Kidney (tissue), 13 donors: ENCODE measurements at regions not wholly inside any gene's neighbourhood (a gene's known extent, or its start where the extent isn't known, plus 50 kb on each side); places are given as distances from the start of the nearest gene placed in this dataset.

ENCODE experiments used
- DNase-seq, 5 donors: peaks; one replicate each; pipeline ENCODE4 v3.0.0-alpha.2; 2013 to 2020
- FAIRE-seq: peaks from 2 replicates; lab custom pipeline; 2012; peaks lifted over from hg19 to GRCh38; lab: Jason Lieb, UNC
- H3K27ac ChIP-seq, 2 donors: one replicate each; pipeline ENCODE4 v1.7.0; 2013; ENCODE audit warnings: low read depth in 2 of 2, low read length in 2 of 2, inconsistent platforms in 1 of 2
- H3K27me3 ChIP-seq: one replicate; pipeline ENCODE4 v1.7.1; 2013; ENCODE audit warnings: low read length, inconsistent platforms; ENCODE audit not compliant: control insufficient read depth, insufficient read depth
- H3K36me3 ChIP-seq, 3 donors: one replicate each; pipeline versions ENCODE4 v1.7.0 to v1.7.1; 2013; ENCODE audit warnings: low read length in 3 of 3, control low read depth in 1 of 3, inconsistent platforms in 1 of 3; ENCODE audit not compliant: insufficient read depth in 3 of 3, control insufficient read depth in 2 of 3
- H3K4me1 ChIP-seq, 3 donors: one replicate each; pipeline versions ENCODE4 v1.7.0 to v1.7.1; 2013; ENCODE audit warnings: low read length in 3 of 3, inconsistent platforms in 1 of 3, low read depth in 1 of 3; ENCODE audit not compliant: control insufficient read depth in 2 of 3, insufficient read depth in 2 of 3
- H3K4me3 ChIP-seq, 3 donors: one replicate each; pipeline versions ENCODE4 v1.7.0 to v1.8.1; 2013; ENCODE audit warnings: low read length in 3 of 3, control low read depth in 1 of 3, inconsistent platforms in 1 of 3
- H3K9ac ChIP-seq, 3 donors: one replicate each; pipeline versions ENCODE4 v1.7.0 to v1.7.1; 2013; ENCODE audit warnings: low read length in 3 of 3, control low read depth in 1 of 3, inconsistent platforms in 1 of 3
- H3K9me3 ChIP-seq, 3 donors: one replicate each; pipeline versions ENCODE4 v1.7.0 to v1.7.1; 2013; ENCODE audit warnings: low read length in 3 of 3, control low read depth in 1 of 3, inconsistent platforms in 1 of 3; ENCODE audit not compliant: control insufficient read depth in 2 of 3, insufficient read depth in 1 of 3
- CTCF ChIP-seq: IDR thresholded peaks from 3 replicates; pipeline ENCODE4 v1.5.1; 2012; ENCODE audit warnings: mild to moderate bottlenecking, moderate library complexity, borderline replicate concordance; ENCODE audit not compliant: insufficient read depth; ENCODE audit errors: extremely low read depth
- intact Hi-C: fragments of 100-400 bp; cut with DNase I; formaldehyde crosslinking; loops from one replicate; pipeline ENCODE4 v1.11.1; 2022
- donor health status: control.
- donor health status: control.
- donor health status: control.
- donor health status: control.
- donor health status: control.
- donor health status: DM: yes; HTN: yes; CAD: no.
- donor health status: Normal renal cell carcinoma (clear cell type).

- intact Hi-C loops, result no loop called here
- DNase-seq (no peak), FAIRE-seq (no peak)
- no peaks in the 10 kb centered on the region for H3K36me3 ChIP-seq
- no peak overlapping the region for H3K9ac ChIP-seq
- H3K9me3 ChIP-seq, result no peaks in the 10 kb centered on the region
- TF ChIP-seq CTCF, result no peak
- no peaks in the 10 kb centered on the region for H3K27me3 ChIP-seq
- no peaks in the 10 kb centered on the region for H3K4me1 ChIP-seq
- H3K4me3 ChIP-seq, result no peak overlapping the region
- no peak overlapping the region for H3K27ac ChIP-seq
These were observed 318.7 kb downstream of the PRR32 start for GRCh38 chrX:127138218-127138617.

- no peak for TF ChIP-seq CTCF
- FAIRE-seq (no peak), DNase-seq (no peak)
- no peaks in the 10 kb centered on the region for H3K36me3 ChIP-seq
- H3K27ac ChIP-seq, result no peak overlapping the region
- no peaks in the 10 kb centered on the region for H3K9me3 ChIP-seq
- H3K4me1 ChIP-seq, result no peaks in the 10 kb centered on the region
- no peak overlapping the region for H3K4me3 ChIP-seq
- no peaks in the 10 kb centered on the region for H3K27me3 ChIP-seq
- intact Hi-C loops, result no loop called here
- no peak overlapping the region for H3K9ac ChIP-seq
These were observed 358.4 kb downstream of the PRR32 start for GRCh38 chrX:127177966-127178365.

- Histone ChIP-seq H3K27ac (no peak overlapping the region), H3K4me1 (no peaks in the 10 kb centered on the region), H3K36me3 (no peaks in the 10 kb centered on the region), H3K4me3 (no peak overlapping the region), H3K9me3 (no peaks in the 10 kb centered on the region), H3K9ac (no peak overlapping the region), H3K27me3 (no peaks in the 10 kb centered on the region)
- FAIRE-seq (no peak), DNase-seq (no peak)
- no peak for TF ChIP-seq CTCF
- intact Hi-C loops, result no loop called here
These were observed 367.6 kb downstream of the PRR32 start for GRCh38 chrX:127187095-127187494.

- Histone ChIP-seq H3K4me1 (no peaks in the 10 kb centered on the region), H3K9me3 (no peaks in the 10 kb centered on the region), H3K4me3 (no peak overlapping the region), H3K36me3 (no peaks in the 10 kb centered on the region), H3K27ac (no peak overlapping the region), H3K27me3 (no peaks in the 10 kb centered on the region), H3K9ac (no peak overlapping the region)
- TF ChIP-seq CTCF, result no peak
- FAIRE-seq (no peak), DNase-seq (no peak)
- intact Hi-C loops, result no loop called here
These were observed 370.9 kb downstream of the PRR32 start for GRCh38 chrX:127190381-127190780.
